Esophagus muscularis mucosa (tissue), 4 donors: ENCODE measurements at regions not wholly inside any gene's neighbourhood (a gene's known extent, or its start where the extent isn't known, plus 50 kb on each side); places are given as distances from the start of the nearest gene placed in this dataset.

Experiments used
- EP300 ChIP-seq: sonication (generic); formaldehyde crosslinking; IDR thresholded peaks from one replicate; pipeline ENCODE4 v1.6.1; 2017; ENCODE audit warnings: antibody characterized with exemption
- POLR2A ChIP-seq: fragments of 450-650 bp; IDR thresholded peaks from one replicate; pipeline ENCODE4 v1.6.1; 2017; ENCODE audit warnings: antibody characterized with exemption, moderate library complexity, mild to moderate bottlenecking, low read depth
- POLR2AphosphoS5 ChIP-seq, 2 donors: sonication (generic); formaldehyde crosslinking; IDR thresholded peaks; one replicate each; pipeline ENCODE4 v1.6.1; 2017; ENCODE audit warnings: antibody characterized with exemption in 2 of 2
- TF ChIP-seq, protein P1 (sequence below), 3 experiments: fragments of 200-600 bp in 2 of 3; fragments of 450-650 bp in 1 of 3; sonication (generic) in 2 of 3; IDR thresholded peaks; one replicate each; pipeline ENCODE4 v1.5.1; 2017 to 2019; ENCODE audit warnings: antibody characterized with exemption in 3 of 3, mild to moderate bottlenecking in 2 of 3, moderate library complexity in 1 of 3

DNA sequence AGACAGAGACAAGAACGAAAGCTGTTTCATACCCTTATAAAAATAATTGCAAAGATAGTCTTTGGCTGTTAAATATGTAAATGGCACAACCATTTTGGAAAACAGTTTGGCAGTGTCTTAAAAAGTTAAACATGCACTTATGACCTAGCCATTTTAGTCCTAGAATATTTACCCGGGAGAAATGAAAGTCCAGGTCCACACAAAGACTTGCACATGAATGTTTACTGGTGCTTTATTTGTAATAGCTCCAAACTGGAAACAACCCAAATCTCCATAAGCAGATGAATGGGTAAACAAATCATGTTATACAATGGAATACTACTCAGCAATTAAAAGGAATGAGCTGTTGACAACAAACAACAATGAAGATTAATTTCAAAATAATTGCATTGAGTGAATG lies 380.4 kb downstream of the ETNK1 start:
- TF ChIP-seq POLR2A: no peak
- no peak for TF ChIP-seq POLR2AphosphoS5 (IDR thresholded peaks at IDR 0.05)
- no peak for TF ChIP-seq EP300
- TF ChIP-seq, protein P1, sequence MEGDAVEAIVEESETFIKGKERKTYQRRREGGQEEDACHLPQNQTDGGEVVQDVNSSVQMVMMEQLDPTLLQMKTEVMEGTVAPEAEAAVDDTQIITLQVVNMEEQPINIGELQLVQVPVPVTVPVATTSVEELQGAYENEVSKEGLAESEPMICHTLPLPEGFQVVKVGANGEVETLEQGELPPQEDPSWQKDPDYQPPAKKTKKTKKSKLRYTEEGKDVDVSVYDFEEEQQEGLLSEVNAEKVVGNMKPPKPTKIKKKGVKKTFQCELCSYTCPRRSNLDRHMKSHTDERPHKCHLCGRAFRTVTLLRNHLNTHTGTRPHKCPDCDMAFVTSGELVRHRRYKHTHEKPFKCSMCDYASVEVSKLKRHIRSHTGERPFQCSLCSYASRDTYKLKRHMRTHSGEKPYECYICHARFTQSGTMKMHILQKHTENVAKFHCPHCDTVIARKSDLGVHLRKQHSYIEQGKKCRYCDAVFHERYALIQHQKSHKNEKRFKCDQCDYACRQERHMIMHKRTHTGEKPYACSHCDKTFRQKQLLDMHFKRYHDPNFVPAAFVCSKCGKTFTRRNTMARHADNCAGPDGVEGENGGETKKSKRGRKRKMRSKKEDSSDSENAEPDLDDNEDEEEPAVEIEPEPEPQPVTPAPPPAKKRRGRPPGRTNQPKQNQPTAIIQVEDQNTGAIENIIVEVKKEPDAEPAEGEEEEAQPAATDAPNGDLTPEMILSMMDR (IDR thresholded peaks at IDR 0.05): no peak
